HUES64 (cell line): ENCODE measurements at regions not wholly inside any gene's neighbourhood (a gene's known extent, or its start where the extent isn't known, plus 50 kb on each side); places are given as distances from the start of the nearest gene placed in this dataset.

ENCODE experiments used
- H3K27ac ChIP-seq: 2 replicates; pipeline ENCODE4 v1.7.0; 2013; ENCODE audit warnings: low read depth, low read length, inconsistent platforms
- H3K27me3 ChIP-seq: 2 replicates; pipeline ENCODE4 v1.6.1; 2013; ENCODE audit warnings: mild to moderate bottlenecking, low read length; ENCODE audit not compliant: insufficient read depth
- H3K36me3 ChIP-seq: 2 replicates; pipeline ENCODE4 v1.6.1; 2013; ENCODE audit warnings: mild to moderate bottlenecking, low read length; ENCODE audit not compliant: insufficient read depth
- H3K4me1 ChIP-seq: 2 replicates; pipeline ENCODE4 v1.6.1; 2013; ENCODE audit warnings: mild to moderate bottlenecking, low read length, moderate library complexity; ENCODE audit not compliant: insufficient read depth
- H3K4me3 ChIP-seq: 2 replicates; pipeline ENCODE4 v1.5.1; 2013; ENCODE audit warnings: mild to moderate bottlenecking, low read length, moderate library complexity
- H3K9ac ChIP-seq: 2 replicates; pipeline ENCODE4 v1.6.1; 2013; ENCODE audit warnings: mild to moderate bottlenecking, low read depth, low read length
- H3K9me3 ChIP-seq: 2 replicates; pipeline ENCODE4 v1.6.1; 2013; ENCODE audit warnings: low read depth, low read length; ENCODE audit not compliant: insufficient read depth
- WGBS: fragments of 150-250, 120-280 bp; methylation state at CpG from one replicate; pipeline ENCODE4 v1.1.7; 2013; ENCODE audit warnings: missing lambda C conversion rate; 5-methylcytosine and 5-hydroxymethylcytosine counted together

DNA sequence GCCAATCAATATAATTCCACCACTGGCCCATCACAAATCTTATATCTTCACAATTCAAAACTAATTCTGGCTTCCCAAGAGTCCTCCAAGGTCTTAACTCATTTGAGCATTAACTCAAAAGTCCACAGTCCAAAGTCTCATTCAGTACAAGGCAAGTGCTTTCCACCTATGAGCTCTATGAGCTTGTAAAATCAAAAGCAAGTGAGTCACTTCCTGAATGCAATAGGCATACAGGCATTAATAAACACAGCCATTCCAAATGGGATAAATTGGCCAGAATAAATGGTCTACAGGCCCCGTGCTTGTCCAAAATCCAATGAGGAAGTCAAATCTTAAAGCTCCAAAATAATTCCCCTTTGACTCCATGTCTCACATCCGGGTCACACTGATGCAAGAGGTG lies 479.1 kb downstream of the KDM5D start:
- Histone ChIP-seq H3K9me3 (no peaks in the 10 kb centered on the region), H3K27me3 (no peaks in the 10 kb centered on the region), H3K4me1 (no peaks in the 10 kb centered on the region), H3K36me3 (no peaks in the 10 kb centered on the region), H3K27ac (no peak overlapping the region), H3K4me3 (no peak overlapping the region), H3K9ac (no peak overlapping the region)
- WGBS = 95% methylated on average over 2 of the region's 2 CpGs

DNA sequence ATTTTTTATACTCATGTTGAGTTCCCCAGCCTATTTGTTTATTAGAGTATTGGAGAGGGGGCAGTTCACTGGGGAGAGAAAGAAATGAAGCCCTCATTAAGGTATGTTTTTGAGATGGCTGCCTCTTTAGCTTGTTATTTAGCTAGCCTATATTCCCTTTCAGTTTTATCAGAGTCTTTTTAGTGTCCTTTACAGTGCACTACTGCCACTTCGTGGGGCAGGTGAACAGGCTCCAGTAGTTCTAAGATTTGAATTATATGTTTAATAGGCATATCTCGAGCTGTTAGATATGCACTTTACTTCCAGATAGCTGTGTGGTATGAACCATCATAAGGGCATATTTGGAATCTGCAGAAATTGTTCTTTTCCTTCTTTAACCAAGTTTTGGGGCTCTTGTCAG lies 482.2 kb downstream of the KDM5D start:
- Histone ChIP-seq H3K9ac (no peak overlapping the region), H3K36me3 (no peaks in the 10 kb centered on the region), H3K27ac (no peak overlapping the region), H3K4me1 (no peaks in the 10 kb centered on the region), H3K4me3 (no peak overlapping the region), H3K9me3 (no peaks in the 10 kb centered on the region), H3K27me3 (no peaks in the 10 kb centered on the region)
- WGBS = 97% methylated on average over 2 of the region's 2 CpGs

DNA sequence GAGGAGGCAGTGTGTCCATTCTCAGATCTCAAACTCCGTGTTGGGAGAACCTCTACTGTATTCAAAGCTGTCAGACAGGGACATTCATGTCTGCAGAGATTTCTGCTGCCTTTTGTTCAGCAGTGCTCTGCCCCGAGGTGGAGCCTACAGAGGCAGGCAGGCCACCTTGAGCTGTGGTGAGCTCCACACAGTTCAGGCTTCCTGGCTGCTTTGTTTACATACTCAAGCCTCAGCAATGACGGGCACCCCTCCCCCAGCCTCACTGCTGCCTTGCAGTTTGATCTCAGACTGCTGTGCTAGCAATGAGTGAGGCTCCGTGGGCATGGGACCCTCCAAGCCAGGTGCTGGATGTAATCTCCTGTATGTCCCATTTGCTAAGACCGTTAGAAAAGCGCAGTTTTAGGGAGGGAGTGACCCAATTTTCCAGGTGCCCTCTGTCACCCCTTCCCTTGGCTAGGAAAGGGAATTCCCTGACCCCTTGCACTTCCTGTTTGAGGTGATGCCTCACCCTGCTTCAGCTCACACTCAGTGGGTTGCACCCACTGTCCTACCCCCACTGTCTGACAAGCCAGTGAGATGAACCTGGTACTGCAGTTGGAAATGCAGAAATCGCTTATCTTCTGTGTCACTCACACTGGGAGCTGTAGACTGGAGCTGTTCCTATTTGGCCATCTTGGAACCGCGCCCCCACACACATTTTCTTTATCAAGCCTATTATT lies 458.9 kb upstream of the HSFY2 start:
- WGBS = 49% methylated on average over 7 of the region's 9 CpGs
- no peak overlapping the region for H3K4me3 ChIP-seq

DNA sequence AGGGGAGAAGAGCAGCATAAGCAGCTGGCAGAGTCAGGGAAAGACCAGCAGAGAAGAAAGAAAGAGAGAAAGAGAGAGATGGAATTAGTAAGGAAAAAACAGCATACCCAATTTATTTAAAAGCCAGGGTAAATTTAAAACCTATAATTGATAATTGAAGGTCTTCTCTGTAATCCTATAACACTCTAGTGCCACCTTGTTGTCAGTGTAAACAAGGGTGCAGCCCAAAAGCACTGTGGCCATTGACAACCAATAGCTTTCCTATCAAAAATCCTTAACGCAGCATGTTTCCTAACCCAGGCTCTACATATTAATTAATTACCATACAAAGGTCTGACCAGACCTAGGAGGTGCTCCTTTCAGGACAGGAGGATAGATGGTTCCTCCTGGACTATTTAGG lies 447.2 kb upstream of the HSFY2 start:
- Histone ChIP-seq H3K27me3 (no peaks in the 10 kb centered on the region), H3K9me3 (no peaks in the 10 kb centered on the region), H3K36me3 (no peaks in the 10 kb centered on the region), H3K9ac (no peak overlapping the region), H3K27ac (no peak overlapping the region), H3K4me3 (no peak overlapping the region), H3K4me1 (no peaks in the 10 kb centered on the region)
- 70% methylated on average over 1 of the region's 1 CpG for WGBS

More for the DNA sequence above, 458.9 kb upstream of the HSFY2 start:
- Histone ChIP-seq H3K4me1 (no peaks in the 10 kb centered on the region), H3K27me3 (no peaks in the 10 kb centered on the region), H3K36me3 (no peaks in the 10 kb centered on the region), H3K9ac (no peak overlapping the region), H3K27ac (no peak overlapping the region), H3K9me3 (no peaks in the 10 kb centered on the region)

DNA sequence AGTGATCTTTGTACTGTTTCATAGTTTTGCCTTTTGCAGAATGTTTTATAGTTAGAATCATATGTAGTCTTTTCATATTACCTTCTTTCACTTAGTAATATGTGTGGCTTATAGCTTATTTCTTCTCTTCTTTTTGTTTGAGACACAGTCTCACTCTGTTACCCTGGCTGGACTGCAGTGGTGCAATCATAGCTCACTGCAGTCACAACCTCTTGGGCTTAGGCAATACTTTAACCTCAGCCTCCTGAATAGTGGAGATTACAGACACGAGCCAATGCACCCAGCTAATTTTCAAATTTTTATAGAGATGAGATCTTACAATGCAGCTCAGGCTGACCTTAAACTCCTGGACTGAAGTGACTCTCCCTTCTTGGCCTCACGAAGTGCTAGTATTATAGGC lies 435.4 kb upstream of the HSFY2 start:
- Histone ChIP-seq H3K36me3 (no peaks in the 10 kb centered on the region), H3K4me1 (no peaks in the 10 kb centered on the region), H3K9me3 (no peaks in the 10 kb centered on the region), H3K27ac (no peak overlapping the region), H3K9ac (no peak overlapping the region), H3K27me3 (no peaks in the 10 kb centered on the region), H3K4me3 (no peak overlapping the region)
- WGBS = no CpG with 5 or more reads among the region's 2 CpGs

DNA sequence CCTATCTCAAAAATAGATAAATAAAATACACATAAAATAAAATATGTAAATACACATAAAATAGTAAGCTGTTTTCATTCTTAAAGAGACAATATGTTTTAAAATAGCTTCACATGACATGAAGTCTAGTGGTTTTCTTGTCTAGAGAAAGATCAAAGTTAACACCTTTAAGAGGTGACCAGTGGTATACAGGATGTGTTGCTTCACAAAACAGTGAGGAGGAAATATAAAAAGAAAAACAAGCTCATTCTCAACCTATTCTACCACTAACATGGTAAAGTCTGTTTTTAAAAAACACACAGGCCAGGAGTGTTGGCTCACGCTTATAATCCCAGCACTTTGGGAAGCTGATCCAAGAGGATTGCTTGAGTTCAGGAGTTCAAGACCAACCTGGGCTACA lies 433.5 kb upstream of the HSFY2 start:
- Histone ChIP-seq H3K36me3 (no peaks in the 10 kb centered on the region), H3K9ac (no peak overlapping the region), H3K27me3 (no peaks in the 10 kb centered on the region), H3K9me3 (no peaks in the 10 kb centered on the region), H3K4me1 (no peaks in the 10 kb centered on the region), H3K27ac (no peak overlapping the region), H3K4me3 (no peak overlapping the region)
- 90% methylated on average over 1 of the region's 1 CpG for WGBS

DNA sequence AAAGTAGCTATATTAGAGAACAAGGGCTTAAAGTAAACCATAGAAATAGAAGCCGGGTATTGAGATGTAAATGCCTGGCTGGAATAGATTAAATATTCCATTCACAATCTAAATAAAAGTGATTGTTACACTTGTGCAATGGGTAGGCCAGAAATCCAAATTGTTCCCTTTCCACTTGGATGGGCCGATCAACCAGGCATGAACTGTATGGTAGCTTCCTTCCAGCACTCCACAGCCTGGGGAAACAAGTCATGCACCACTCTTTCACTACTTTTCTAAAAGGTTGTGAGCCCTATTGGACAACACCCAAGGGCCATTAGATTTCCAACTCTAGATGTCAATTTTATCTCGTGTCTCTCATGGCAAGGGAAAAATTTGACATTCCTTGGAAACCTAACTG lies 407.3 kb upstream of the HSFY2 start:
- H3K9ac ChIP-seq = no peak overlapping the region
- 94% methylated on average over 2 of the region's 3 CpGs for WGBS
- H3K36me3 ChIP-seq = no peaks in the 10 kb centered on the region
- no peak overlapping the region for H3K27ac ChIP-seq
- no peaks in the 10 kb centered on the region for H3K4me1 ChIP-seq
- no peak overlapping the region for H3K4me3 ChIP-seq
- H3K9me3 ChIP-seq = no peaks in the 10 kb centered on the region
- H3K27me3 ChIP-seq = no peaks in the 10 kb centered on the region

DNA sequence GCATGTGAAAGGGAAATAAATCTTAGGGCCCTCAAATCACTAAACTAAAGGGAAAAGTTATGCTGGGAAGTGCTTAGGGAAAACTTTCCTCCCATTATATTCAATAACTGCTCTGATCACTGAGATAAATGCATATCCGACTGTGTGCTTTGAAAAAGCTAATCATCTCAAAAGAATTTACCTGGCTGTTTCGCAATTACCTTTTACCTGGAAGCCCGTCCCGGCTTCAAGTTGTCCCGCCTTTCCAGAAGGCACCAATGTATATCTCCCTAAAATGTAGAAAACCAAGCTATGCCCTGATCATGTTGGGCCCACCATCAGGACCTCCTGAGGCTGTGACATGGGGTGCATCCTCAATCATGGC lies 394.6 kb upstream of the HSFY2 start:
- Histone ChIP-seq H3K36me3 (no peaks in the 10 kb centered on the region), H3K27me3 (no peaks in the 10 kb centered on the region), H3K9me3 (no peaks in the 10 kb centered on the region), H3K4me3 (no peak overlapping the region), H3K27ac (no peak overlapping the region), H3K9ac (no peak overlapping the region), H3K4me1 (no peaks in the 10 kb centered on the region)
- 96% methylated on average over 5 of the region's 5 CpGs for WGBS

DNA sequence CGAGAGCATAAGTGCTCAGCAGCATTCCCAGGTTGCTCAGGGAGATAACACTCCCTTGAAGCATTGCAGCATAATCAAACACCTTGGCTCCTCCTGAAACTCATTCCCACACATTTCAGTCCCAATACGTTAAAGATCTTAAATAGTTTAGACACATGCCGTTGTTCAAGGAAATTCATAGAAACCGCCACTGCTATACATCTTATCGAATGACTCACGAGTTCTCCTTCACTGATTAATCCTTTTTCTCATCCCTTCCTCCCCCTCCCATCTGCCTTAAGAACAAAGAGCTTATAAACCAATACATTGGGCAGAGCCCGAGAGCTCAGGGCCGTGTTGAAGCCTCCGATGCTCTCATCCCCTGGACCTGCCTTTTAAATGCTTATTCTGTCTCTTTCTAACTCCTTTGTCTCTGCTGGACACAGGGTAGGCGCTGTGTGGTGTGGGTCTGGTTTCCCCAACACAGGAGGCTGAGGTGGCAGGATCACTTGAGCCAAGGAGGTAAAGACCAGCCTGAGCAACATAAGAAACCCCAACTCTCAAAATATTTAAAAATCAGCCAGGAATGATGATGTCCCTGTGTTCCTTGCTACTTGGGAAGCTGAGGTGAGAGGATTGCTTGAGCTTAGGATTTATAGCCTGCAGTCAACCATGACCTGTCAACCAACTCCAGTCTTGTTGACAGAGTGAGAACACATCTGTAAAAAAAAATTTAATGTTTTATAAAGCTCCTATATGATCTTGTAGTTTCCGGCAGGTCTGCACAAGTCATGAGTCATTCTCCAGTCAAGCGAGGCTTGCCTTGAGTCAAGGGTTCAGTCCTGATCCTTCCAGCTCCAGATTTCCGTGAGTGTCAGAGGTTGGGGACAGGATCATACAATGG lies 394.0 kb upstream of the HSFY2 start:
- Histone ChIP-seq H3K4me1 (no peaks in the 10 kb centered on the region), H3K9ac (no peak overlapping the region), H3K27ac (no peak overlapping the region), H3K4me3 (no peak overlapping the region), H3K9me3 (no peaks in the 10 kb centered on the region), H3K27me3 (no peaks in the 10 kb centered on the region), H3K36me3 (no peaks in the 10 kb centered on the region)
- 83% methylated on average over 13 of the region's 13 CpGs for WGBS

DNA sequence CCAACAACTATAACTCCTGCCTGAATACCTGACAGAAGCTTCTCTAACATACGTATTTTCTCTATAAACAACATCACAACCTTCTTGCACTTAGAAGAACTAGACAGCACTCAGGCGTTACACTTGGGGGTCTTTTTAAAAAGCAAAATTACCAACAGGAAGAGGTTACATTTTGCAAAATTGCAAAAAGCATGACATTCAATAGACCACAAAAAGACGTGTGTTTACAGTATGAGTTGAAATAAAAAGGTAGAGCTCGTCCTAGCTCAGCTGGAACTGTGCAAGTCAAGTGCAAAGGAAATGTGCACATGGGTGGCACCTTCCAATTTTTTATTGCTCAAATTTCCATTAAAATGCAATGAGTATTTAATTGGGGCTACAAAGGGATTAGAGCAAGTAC lies 375.2 kb upstream of the HSFY2 start:
- H3K4me1 ChIP-seq = peaks cover 27% of the 10 kb centered on the region
- H3K36me3 ChIP-seq = no peaks in the 10 kb centered on the region
- no peaks in the 10 kb centered on the region for H3K9me3 ChIP-seq
- no peak overlapping the region for H3K9ac ChIP-seq
- WGBS = 96% methylated on average over 4 of the region's 4 CpGs
- H3K27ac ChIP-seq = no peak overlapping the region
- H3K27me3 ChIP-seq = no peaks in the 10 kb centered on the region
- no peak overlapping the region for H3K4me3 ChIP-seq

DNA sequence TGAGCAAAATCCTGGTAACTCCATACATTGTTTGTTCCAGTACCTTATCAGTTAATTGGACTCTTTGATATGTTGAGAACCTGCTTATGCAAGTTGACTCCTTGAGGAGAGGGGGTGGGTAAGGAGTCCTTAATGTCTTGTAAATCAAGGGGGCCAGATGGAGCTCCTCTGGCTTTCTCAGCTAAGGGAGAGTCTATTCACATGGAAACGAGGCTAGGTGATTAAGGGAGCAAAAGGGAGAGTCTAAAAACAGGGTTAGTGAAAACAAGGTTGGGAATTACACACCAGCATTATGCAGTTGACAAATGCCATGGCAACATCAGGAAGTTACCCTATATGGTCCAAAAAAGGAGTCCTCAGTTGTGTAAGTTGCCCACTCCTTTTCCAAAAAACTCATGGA lies 372.8 kb upstream of the HSFY2 start:
- H3K27ac ChIP-seq = peak overlapping the region; percentile 87; the same call in 1 of the 2 replicates
- H3K27me3 ChIP-seq = no peaks in the 10 kb centered on the region
- no peaks in the 10 kb centered on the region for H3K9me3 ChIP-seq
- 0 out of 2 replicates have a peak overlapping the region, but pooled peaks have one; percentile 14 for H3K4me3 ChIP-seq
- peaks cover 44% of the 10 kb centered on the region for H3K4me1 ChIP-seq
- H3K9ac ChIP-seq = no peak overlapping the region
- H3K36me3 ChIP-seq = no peaks in the 10 kb centered on the region
- WGBS = 0% methylated on average over 1 of the region's 1 CpG
